Occipital lobe (tissue), 1 donor: ENCODE measurements at regions not wholly inside any gene's neighbourhood (a gene's known extent, or its start where the extent isn't known, plus 50 kb on each side); places are given as distances from the start of the nearest gene placed in this dataset.

Source experiments
- DNase-seq: peaks from one replicate; lab custom pipeline; 2025; lab: John Stamatoyannopoulos, UW

DNA sequence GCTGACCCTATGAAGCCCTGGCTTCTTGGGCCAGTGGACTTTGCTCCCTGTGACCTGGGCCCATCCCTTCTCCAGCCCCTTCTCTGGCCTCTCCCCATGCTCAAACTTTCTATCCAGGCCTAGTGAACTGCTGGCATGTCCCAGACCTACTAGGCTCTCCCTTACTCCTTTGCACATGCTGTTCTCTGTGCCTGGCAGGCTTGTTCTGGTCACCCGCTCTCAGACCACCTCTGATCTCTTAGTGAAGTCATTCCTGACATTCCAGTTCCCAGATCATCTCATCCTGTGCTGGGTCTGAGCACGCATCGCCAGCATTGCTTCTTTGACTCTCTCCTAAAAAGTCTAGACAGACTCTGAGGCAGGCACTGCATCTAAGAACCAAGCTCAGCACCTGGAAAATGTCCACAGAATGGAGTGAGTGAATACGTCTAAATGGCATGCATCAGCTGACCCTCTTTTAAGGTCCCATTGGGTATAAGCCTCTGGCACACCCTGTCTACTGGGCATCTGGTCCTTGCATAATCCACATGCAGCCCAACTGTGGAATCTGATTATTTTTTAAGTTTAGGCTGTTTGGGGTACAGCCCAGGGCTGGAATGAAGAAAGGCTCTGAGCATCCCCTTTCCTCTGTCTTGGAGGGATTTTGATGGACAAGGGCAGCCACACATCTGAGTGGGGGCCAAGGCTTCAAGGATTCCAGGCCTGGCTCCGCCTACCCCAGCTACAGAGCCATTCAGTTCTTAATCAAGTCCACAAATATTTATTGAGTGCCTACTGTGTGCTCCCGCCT, 130.6 kb upstream of the HAAO start:
- no peak for DNase-seq

DNA sequence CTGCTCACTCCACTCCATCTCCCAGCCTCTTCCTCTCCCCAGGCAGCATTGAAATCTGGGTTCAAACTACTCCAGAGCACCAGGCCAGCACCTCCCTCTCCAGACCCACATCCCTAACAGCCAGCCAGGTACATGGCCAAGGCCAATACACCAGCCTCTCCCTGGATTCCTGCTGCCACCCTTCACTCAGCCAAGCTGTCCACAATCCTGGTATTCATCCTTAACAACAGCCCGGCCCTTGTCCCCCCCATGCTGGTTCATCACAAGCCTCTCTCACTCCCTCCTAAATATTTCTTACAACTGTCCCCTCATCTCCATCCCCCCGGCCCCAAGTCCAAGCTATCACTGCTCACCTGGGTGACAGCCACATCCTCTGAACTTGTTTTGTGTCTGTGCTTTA, 129.9 kb upstream of the HAAO start:
- DNase-seq, result no peak

DNA sequence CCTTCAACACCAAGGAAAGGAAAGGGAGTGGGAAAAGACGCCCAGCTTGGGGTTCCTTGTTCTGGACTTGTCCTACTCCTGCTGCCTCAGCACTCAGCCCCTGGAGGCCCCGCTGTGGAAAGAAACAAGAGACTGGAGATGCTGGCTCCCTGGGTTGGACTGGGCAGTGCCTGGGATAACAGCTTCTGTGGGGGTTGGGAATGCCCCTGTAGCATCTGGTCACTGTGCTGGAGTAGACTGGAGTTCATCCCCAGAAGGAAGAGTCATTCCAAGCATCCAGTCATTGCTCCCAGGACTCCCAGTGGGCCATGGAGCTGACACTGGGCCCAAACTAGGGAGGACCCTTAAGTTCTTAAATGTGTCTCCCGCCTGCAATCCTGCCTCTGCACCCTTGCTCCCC, 129.3 kb upstream of the HAAO start:
- DNase-seq, result no peak

DNA sequence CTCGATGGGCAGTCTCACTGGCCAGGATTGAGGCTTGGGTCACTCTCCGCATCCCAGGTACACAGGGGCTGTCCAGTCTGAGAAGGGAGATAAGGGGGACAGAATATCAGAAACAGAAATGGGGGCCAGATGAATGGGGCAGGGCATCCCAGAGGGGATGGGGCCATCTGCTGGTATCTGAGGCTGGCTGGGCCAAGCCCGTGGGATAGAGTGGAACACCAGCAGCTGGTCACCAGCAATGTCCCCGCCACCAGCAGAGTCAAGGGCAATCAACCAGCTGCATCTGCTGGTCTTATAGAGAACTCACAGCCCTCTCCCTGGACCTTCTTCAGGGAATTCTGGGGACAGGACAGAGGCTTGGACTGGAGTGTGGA, 128.8 kb upstream of the HAAO start:
- DNase-seq, result no peak

DNA sequence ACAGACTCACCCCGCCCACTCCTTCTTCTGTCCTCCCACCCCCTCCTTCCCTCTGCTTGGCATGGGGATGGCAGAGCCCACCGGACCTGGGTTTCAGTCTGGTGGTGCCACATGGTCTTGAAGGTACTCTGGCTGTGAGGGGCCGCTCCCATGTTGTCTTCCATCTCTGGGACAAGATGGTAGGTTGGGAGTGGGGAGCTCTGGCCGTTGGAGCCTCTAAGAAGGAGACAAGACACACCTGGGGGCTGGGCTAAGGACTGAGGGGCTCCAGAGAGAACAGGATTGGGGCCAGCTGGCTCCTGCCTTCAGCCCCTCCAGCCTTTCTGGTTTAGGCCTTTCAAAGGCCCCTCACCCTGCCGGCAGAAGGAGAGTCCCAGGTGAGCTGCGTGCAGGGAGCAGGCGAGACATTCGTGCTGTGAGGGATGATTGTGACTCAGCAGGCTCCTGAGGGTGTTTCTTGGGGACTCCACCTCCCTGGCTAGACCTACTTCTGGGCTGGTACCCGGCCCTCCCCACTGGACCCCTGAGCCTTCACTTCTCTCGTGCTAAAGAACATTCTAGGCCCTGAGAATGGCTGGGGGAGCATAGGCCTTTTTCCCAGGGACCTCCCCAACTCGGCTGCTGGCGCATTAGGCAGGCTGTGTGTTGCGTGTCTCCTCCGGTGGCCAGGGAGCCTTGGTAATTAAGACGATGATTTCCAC, 128.2 kb upstream of the HAAO start:
- DNase-seq, result no peak

DNA sequence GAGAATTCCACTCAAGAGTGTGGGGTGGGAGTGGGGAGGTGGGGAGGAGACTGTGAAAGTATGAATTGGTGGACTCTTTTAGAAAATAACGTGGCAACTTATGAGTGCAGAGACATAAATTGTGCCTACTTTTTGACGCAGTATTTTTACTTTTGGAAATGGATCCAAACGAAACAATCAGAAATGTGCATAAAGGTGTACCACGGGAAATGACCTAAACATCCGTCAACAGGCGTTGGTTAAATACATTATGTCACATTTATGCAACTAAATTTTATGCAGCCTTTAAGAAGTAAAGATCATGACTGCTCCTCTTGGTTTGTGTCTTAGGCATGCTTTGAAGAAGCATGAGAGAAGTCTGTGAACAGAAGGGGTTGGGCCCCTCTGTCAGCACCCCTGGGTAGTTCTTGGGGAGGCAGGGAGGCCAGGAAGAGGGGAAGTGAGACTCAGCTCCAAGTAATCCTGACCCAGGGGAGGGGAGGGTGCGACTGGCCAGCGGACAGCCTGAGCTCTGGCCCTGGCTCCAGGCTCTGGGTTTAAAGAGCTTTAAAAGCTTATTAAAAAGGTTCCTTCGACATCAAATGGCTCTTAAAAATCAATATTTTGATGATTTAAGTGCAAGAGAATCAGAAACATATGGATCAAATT, 126.4 kb upstream of the HAAO start:
- no peak for DNase-seq

DNA sequence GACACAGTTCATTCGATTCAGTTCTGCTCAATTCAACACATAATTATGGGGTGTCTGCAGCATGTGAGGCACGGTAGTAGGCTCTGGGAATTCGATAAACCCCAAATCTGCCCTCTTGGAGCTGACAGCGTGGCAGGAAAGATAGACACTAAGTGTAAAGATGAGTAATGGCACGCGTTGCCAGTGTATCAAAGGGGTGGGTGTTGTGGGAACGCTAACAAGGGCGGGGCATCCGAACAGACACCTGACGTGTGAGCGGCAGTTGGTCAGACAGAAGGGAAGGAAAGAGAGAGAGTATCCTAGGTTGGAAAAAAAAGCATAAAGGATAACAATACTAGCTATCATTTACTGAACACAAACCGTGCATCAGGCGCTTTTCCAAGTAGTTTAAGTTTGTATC, 125.7 kb upstream of the HAAO start:
- no peak for DNase-seq

DNA sequence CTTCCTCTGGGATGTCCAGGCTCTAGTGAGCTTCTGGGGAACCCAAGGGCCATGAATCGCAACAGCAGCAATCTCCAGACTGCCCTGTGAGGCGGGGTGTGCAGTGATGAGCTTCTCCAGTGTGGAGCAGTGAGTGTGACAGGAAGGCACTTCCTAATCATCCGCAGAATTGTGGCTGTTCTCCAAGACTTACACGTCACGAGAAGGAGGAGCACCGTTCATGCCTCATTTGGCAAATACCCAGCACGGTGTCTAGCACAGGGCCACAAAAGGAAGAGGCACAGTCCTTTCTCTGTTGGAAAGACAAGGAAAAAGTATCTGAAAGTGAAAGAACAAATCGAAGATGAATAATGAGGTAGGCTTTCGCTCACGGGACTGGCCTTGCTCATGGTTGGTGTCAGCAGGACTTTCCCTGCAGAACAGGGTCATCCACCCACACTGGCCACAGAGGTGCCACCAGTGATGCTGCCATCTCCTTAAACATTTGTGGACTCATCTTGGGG, 125.1 kb upstream of the HAAO start:
- no peak for DNase-seq

DNA sequence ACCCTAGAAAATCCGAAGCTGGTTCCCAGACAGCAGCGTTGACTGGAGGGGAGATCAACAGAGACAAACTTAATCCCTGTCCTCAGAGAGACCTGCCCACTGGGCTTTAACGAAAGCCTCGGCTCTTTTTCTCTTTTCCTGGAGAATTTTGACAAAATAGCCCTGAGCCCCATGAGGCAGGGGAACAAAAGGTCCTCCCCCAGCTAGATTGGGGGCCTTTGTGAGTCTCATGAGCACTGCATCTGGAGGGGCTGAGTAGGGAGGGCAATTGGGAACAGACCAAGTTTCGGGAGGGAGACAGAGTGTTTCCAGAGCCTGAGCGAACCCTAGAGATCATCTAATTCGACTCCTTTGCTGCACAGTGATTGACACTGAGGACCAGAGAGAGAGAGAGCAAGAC, 123.9 kb upstream of the HAAO start:
- no peak for DNase-seq

DNA sequence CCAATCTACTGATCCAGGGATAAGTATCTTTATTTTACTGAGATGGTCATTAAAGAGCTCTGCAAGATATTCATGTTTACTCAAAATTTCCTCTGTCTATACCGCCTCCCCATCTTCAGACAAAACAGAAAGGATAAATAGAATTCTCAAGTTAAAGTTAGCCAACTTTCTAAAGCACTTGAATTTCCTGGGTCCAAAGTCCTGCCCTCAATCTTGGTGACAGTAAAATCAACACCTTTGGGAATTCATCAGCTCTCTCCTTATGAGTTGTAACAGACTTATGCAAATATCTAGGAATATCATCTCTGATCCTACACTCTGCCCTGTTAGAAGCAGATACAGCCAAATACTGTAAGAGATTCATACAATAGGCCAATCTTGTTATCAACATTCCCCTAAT, 122.5 kb upstream of the HAAO start:
- no peak for DNase-seq

DNA sequence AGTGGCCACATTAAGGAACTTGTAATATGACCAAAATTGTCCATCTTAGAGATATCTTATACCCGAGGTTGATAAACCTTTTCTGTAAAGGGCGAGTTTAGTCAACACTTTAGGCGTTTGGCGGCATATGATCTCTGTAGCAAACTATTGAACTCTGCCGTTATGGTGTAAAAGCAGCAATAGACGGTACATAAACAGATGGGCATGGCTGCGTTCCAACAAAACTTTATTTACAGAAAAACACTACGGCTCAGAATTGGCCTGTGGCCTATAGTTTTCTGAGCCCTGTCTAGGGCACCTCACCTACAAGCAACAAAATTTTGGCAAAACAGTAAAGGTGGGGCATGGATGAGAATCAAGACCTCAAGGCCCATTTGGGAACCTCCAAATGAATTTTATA, 121.9 kb upstream of the HAAO start:
- no peak for DNase-seq

DNA sequence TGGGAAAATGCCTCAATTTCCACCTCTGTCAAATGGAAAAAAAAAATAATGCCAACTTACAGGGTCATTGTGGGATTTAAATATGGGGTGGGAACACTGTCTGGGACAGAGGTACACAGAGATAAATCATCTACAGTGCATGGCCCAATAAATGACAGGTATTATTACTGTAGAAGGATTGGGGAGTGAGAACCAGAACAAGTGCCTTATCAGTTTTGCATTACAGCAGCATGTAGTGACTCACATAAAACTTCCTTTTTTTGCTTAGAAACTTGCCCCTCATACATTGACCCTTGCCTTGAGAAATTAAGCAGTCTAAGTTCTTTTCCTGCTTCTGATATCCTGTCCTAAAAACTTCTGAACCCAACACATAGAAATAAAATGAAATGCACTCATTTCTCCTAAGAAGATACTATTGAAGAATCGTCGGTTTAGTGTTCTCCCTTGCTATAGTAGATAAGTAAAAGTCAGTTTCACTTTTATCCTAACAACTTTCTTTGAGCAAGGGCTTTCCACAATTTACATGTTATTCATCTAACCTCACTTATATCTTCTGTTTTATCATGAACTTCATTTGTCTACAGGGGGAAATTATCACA, 121.0 kb upstream of the HAAO start:
- DNase-seq, result no peak

DNA sequence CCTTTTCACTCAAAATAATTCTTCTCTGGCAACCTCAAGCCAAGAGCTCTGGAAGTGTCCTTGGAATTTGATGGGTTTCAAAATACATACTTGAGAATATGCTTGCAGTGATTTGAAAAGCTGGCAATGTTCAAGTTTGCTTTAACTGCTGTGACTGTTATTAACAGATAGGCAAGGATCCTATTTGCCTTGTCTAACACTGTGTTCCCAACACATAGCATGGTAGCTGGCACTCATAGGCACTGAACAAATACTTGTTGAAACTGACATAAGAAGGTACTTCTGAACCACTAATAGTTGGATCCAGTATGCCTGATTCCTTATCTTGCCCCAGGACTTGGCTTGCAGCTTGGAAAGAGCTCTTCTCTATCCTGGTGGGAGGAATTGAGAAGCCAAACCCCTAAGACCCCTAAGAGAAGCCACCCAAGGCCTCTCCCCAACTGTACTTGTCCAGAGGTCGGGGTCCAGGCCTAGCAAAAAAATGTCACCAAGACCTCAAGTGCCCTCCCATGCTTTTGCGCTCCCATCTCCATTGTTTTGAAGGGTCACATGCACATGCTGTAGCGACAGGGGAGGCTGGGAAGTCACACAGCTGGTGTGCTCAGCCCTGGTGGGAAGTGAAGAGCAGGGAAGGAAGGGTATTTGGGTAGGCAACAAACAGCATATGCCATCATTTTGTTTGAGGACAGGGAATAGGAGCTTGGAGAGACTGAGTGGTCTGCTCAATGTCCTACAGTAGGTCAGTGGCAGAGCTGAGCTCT, 118.4 kb upstream of the HAAO start:
- DNase-seq, result no peak

DNA sequence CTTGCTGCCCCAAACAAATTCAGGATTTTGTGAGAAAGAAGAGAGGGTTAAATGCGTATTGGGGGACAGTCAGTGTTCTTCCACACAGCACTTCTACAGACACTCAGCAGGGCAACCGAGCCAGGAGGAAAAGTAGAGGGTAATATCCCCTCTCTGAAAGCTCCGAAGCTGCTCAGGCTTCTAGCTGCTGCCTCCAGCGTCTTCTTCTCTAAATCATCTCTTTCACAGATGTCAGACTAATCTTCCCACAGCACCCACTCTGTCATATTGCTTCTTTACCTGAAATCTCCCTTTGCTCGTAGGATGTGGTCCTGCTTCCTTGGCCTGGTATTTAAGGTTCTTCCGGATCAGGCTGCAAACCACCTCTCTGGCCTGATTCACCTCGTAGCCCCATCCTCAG, 117.6 kb upstream of the HAAO start:
- no peak for DNase-seq

DNA sequence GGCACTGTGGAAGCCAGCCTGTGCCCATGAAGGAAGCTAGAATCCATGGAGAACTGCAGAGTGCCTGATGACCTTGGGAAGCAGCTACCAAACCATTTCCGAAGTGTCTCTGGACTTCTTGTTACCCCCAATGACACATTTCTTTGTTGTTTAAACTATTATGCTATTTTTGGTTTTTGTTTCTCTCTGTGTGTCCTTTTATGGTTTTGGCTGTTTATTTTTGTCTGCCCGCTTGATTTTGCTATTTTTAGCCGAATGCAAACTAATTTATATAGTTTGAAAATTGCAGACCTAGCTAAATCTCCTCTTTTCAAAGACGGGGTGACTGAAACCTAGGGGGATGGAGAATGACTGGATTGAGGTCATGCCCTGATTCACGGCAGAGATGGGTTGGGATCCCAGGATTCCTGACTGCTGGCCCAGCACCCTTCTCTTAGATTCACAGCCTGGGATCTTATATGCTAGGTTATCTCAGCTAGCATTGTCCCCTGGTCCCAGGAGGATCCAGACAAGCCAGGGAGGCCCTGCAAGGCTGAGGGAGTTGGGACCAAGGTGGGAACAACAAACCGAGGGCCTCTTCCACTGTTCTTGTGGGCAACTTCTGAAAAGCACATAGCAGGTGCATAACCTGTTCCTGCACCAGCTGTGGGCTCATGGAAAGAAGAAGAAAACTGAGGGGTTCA, 116.3 kb upstream of the HAAO start:
- DNase-seq, result no peak

DNA sequence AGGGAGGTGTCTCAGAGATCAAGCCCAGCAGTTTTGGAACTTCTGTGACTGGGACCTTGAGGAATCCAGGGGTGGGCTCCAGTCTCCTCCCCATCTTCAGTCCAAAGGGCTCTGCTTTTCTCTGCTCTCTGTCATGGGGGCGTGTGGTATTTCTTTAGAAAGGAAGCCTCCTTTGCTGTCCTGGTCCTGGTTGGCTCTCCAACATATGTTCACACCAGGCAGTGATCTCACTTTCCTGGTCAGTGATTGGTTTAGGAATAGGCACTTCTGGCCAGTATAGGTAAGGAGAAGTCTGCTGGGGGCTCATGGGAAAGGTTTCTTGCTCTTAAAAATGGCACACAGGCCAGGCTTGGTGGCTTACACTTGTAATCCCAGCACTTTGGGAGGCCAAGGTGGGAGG, 115.5 kb upstream of the HAAO start:
- DNase-seq, result no peak

DNA sequence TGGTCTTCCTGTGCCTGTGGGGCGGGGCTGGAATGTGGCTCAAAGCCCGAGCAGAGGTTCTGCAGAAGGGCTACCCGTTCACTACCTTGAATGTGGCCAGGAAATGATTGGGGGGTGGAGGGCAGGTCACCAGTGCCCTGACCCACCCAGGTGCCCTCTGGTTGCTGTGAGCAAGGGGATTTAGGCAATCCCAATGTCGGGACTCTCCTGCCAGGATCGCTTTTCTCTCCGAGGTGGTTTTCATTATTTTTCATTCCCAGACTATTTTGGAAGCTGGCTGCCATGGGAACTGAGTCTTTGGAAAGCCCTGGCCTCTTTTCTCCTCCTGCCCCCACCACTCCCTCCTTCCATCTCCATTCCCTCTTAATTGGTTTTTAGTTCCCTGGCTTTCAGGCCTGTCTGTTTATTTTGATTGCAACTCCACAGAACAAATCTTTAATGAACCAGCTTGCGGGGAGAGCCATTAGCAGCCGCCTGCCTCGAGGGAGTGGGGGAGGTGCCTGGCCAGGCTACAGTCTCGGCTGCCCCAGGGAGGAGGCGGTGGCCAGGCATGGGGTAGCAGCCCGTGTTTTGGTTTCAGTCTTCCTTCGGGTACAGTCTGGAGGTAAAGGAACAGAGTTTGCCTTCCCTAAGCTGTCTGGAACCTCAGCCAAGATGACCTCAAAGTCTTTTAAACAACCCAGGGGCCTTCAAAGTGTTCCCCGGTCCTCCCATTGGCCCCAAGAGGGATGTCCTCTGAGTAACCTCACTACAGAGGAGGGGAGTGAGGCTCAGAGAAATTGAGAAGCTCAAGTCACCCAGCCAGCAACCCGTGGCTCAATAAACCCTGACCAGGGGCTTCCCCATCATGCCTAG, 114.4 kb upstream of the HAAO start:
- no peak for DNase-seq

DNA sequence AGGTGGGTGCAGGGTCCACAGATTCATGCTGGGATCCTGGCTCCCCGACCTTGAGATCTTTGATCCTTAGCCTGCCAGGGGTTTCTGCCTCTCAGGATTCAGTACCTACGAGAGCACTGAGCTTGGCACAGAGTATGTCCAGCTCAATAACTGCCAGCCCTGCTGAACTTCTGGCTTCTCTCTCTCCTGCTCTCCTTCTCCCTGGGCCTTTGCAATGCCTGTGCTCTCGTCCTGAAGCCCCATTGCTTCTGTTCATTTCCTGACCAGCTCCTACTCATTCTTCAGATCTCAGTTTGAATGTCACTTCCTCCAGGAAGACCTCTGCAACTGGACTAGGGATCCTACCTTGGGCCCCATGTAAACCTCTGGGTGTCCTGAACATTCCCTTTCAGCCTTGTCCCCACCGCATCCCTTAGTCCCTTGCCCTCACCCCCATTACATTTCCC, 113.8 kb upstream of the HAAO start:
- no peak for DNase-seq

DNA sequence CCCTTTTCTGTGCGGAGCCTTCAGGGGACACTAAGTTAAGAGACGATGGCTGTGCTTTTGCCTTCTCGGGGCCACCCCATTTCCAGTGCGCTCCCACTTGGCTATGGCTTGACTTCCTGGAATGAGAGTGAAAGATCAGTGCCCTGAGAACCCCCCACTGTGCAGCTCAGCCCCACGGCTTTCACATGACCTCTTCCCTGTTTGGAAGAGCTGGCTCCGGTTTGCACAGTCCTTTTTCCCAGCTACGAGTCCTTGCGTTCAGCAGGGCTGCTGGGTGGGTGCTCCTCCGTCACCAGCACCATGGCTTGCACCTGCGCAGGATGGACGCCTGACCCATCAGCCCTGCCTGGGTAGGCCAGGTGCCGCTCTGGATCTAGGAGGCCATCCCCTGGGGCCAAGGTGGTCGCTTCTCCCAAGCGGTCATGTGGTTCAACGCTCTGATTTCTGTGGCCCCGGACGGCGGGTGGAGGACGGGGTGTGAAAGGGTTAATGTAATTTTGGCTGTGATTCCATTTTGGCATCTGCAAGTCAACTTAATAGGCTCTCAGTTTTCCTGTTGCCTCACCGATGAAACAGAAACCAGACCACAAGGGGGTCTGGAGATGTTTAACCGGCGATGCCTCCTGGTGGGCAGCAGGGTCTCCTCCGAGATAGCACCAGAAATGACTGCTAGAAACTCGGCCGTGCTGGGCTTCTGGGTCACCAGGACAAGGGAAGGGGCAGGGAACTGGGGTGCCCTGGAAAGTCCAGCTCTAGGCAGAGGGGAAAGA, 113.1 kb upstream of the HAAO start:
- no peak for DNase-seq
